ENCODE measurements at regions not wholly inside any gene's neighbourhood (a gene's known extent, or its start where the extent isn't known, plus 50 kb on each side); places are given as distances from the start of the nearest gene placed in this dataset.

DNA sequence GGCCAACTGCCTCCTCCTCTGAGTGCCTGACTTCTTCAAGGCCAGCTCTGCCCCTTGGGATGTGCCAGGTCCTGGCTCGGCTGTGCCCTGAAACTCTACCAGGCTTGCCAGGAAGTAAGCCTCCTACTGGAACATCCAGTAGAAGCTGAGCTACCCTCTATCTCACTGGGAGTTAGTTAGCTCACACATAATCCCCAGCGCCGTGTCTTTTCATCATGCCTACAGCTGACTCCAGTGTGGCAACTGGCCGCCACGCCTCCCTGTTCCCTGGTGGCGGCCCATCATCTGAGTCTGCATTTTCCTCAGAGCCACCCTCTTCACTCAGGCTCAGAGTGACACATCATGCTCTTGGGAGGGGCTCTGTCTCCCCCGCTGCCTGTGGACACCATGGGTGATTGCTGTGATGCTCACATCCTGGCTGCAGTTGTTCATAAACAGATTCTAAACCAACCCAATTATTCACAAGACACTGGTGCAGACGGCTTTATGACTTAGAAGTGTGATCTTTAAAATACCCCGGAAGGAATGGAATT is 131.9 kb upstream of the IRS2 start:
- Histone ChIP-seq H3K27me3 (no peaks in the 10 kb centered on the region), H3K9me3 (replicated peaks in 1 of 3) (no peaks in the 10 kb centered on the region), H3K36me3 (replicated peaks in 1 of 2) (no peaks in the 10 kb centered on the region), H3K4me3 (no peak overlapping the region), H3K27ac (no peak overlapping the region), H3K4me1 (replicated peaks in 1 of 2) (no peaks in the 10 kb centered on the region)
- intact Hi-C loops (cut with DNase I), result no loop called here
- peak in 2 of 7 donors; percentile 16 to 18 for DNase-seq
- WGBS, 4 donors, result 59 to 87% (median 84%) methylated on average over 3 to 9 of the region's 9 CpGs
- TF ChIP-seq POLR2A (IDR thresholded peaks at IDR 0.05), result no peak
- TF ChIP-seq, protein P1, sequence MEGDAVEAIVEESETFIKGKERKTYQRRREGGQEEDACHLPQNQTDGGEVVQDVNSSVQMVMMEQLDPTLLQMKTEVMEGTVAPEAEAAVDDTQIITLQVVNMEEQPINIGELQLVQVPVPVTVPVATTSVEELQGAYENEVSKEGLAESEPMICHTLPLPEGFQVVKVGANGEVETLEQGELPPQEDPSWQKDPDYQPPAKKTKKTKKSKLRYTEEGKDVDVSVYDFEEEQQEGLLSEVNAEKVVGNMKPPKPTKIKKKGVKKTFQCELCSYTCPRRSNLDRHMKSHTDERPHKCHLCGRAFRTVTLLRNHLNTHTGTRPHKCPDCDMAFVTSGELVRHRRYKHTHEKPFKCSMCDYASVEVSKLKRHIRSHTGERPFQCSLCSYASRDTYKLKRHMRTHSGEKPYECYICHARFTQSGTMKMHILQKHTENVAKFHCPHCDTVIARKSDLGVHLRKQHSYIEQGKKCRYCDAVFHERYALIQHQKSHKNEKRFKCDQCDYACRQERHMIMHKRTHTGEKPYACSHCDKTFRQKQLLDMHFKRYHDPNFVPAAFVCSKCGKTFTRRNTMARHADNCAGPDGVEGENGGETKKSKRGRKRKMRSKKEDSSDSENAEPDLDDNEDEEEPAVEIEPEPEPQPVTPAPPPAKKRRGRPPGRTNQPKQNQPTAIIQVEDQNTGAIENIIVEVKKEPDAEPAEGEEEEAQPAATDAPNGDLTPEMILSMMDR (IDR thresholded peaks at IDR 0.05), result no peak

DNA sequence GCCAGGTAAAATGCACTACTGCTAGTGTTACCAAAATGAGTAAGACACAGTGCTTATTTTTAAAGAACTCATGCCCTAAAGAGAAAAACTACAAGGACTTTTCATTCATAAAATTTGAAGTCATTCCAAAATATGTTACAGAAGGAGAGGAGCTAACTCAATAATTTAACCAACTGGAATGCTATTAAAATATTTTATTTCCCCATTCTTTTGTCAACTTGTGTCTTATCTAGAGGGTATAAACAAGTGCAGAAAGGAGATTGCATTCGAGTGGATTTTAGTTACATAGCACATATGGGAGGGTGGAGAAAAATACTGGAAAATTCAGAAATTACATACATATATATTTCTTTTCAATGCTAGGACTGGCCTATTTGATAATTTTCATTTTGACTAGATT is 131.0 kb upstream of the IRS2 start:
- no peak for DNase-seq
- Histone ChIP-seq H3K27me3 (no peaks in the 10 kb centered on the region), H3K27ac (no peak overlapping the region), H3K4me1 (replicated peaks in 1 of 2) (no peaks in the 10 kb centered on the region), H3K36me3 (replicated peaks in 1 of 2) (no peaks in the 10 kb centered on the region), H3K4me3 (no peak overlapping the region), H3K9me3 (replicated peaks in 1 of 3) (no peaks in the 10 kb centered on the region)
- TF ChIP-seq POLR2A (IDR thresholded peaks at IDR 0.05), result no peak
- TF ChIP-seq, protein P1 (IDR thresholded peaks at IDR 0.05), result no peak
- intact Hi-C loops (cut with DNase I), result no loop called here
- WGBS, 4 donors, result 30 to 73% (median 50%) methylated on average over 1 of the region's 1 CpG

DNA sequence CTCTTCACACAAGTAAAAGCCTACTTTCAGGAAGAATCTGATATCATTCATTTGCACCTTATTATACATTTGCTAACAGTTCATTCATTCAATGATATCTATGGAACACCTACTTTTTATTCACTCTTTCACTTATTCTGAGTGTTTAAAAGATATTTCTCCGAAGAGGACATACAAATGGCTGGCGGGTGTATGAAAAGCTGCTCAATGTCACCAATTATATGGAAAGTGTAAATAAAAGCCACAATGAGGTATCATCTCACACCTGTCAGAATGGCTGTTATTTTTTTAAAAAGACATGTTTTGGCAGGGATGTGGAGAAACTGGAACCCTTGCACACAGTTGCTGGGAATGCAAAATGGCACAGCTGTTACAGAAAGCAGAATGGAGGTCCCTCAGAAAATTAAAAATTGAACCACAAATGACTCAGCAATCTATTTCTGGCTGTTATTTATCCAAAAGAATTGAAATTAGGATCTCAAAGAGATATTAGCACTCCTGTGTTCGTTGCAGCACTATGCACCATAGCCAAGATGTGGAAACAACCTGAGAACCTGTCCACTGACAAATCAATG is 127.6 kb upstream of the IRS2 start:
- H3K27me3 ChIP-seq, result no peaks in the 10 kb centered on the region
- no peak for DNase-seq
- 56 to 80% (median 77%) methylated on average over 3 of the region's 3 CpGs for WGBS, 4 donors
- TF ChIP-seq, protein P1 (IDR thresholded peaks at IDR 0.05), result no peak
- no peak for TF ChIP-seq POLR2A (IDR thresholded peaks at IDR 0.05)
- no peak overlapping the region for H3K27ac ChIP-seq
- no peak overlapping the region for H3K4me3 ChIP-seq
- H3K36me3 ChIP-seq (replicated peaks in 1 of 2), result no peaks in the 10 kb centered on the region
- intact Hi-C loops (cut with DNase I), result no loop called here
- H3K4me1 ChIP-seq (replicated peaks in 1 of 2), result no peaks in the 10 kb centered on the region
- H3K9me3 ChIP-seq (replicated peaks in 1 of 3), result no peaks in the 10 kb centered on the region

DNA sequence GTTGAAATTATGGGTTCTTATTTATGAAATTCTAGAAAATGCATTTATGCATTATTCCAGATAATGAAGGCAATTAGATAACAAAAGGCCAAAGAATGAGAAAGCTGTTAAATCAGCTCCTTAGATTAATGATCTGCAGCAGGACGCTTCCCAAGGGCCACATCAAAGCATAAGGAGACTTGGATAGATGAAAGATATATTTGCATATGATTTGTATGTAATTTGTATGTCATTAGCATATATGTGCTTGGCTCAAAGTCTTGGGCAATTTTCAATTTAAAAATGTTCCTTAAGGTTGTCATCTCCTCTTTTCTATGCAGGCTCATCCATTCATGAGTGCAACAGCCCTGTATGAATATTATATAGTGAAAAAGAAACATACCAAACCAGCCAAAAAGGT is 126.8 kb upstream of the IRS2 start:
- Histone ChIP-seq H3K27me3 (no peaks in the 10 kb centered on the region), H3K36me3 (replicated peaks in 1 of 2) (no peaks in the 10 kb centered on the region), H3K9me3 (replicated peaks in 1 of 3) (no peaks in the 10 kb centered on the region), H3K27ac (no peak overlapping the region), H3K4me1 (replicated peaks in 1 of 2) (no peaks in the 10 kb centered on the region), H3K4me3 (no peak overlapping the region)
- intact Hi-C loops (cut with DNase I), result no loop called here
- TF ChIP-seq POLR2A (IDR thresholded peaks at IDR 0.05), result no peak
- TF ChIP-seq, protein P1 (IDR thresholded peaks at IDR 0.05), result no peak
- WGBS, 4 donors, result 80 to 85% (median 83%) methylated on average over 1 of the region's 1 CpG
- no peak for DNase-seq

Data from adrenal gland (tissue), 9 donors.